Germinal center (tissue), 1 donor: ENCODE measurements at regions not wholly inside any gene's neighbourhood (a gene's known extent, or its start where the extent isn't known, plus 50 kb on each side); places are given as distances from the start of the nearest gene placed in this dataset.
"Not testable (repeated sequence)": the region's sequence is repeated elsewhere in the genome, so short reads cannot be mapped to it uniquely, and the experiment has no call there.

ENCODE experiments used
- DNase-seq: peaks from one replicate; pipeline ENCODE4 v3.0.0; 2012; ENCODE audit warnings: mixed read lengths, low spot score

DNA sequence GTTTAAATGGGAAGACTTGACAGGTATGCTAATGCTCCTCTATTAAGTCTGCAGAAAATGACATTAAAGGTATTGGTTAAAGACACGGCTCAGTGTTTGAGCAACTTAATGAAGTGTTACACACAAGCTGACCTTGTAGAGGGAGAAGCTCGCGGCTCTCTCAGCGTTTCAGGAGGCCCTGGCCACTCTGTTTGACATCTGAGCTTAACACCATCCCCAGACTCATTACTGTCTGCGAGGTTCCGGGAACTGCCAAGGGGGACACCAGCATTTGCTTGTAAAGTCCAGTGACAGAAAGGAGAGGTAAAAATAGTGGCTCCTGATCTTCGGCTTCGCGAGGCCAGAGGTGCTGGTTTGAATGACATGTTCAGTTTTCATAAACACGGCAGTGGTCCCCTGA, 540.7 kb upstream of the CADM1 start:
- no peak for DNase-seq

DNA sequence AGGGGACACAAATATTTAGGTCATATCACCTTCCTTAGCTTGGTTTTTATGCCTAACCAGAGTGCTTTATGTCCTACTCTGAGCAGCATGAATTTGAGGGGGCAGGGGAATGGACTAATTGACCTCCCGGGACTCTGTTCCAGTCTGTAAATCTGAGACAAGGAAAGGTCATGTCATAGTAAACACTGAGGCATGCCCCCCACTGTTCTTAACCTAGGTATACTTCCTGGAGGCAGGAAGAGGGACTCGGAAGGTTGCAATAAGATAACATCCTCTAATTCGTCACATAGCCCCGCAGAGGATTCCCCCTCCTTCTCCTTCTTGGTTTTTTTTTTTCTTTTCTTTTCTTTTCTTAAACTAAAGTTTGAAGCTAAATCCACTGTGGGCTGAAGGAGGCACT, 540.3 kb upstream of the CADM1 start:
- DNase-seq, result no peak

DNA sequence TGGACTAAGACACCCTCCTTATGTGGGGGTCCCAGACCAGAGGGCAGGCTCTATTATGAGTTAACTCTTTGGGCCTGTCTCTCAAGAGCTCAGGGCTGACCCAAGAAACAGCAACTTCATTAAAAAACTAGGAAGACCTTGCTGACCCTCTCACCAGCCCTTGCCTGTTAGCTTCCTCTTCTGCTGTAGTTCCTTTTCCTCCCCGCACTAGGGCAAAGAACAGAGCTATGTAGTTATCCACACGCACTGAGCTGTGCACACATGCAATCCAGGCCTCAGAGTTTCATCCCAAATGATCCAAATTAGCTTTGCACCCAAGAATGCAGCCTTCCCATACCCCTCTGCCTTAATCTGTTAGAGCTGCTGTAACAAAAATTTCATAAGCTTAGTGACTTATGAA, 539.6 kb upstream of the CADM1 start:
- no peak for DNase-seq

DNA sequence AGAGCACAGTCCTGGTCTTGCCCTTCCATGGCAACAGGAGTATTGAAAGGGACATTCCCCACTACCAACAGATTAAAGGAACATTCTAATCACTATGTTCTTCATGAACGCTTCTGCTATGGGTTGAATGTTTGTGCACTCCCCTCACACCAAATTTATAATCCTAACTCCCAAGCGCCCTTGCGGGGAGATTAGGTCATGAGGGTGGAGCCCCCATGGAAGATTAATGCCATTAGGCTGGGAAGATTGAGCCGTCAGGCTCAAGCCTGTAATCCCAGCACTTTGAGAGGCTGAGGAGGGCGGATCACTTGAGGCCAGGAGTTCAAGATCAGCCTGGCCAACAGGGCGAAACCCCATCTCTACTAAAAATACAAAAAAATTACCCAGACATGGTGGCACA, 538.8 kb upstream of the CADM1 start:
- not testable (repeated sequence) for DNase-seq

DNA sequence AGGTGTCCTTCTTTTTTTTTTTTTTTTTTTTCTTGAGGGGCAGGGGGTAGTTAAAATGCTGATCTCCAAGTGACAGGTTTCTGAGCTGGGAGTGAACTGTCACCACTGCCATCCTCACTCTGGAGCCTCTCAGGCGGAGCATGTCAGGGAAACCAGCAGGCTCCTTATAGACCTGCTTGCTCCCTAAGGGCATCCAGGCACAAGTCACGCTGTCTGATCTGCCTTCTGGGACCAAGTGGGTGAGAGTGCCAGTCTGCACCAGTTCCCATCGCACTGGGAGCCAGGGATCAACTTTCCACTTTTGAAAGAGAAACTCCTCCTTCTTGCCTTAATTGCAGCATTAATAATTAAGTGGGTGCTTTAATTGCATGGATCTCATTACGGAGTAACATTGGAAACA, 537.9 kb upstream of the CADM1 start:
- DNase-seq, result no peak

DNA sequence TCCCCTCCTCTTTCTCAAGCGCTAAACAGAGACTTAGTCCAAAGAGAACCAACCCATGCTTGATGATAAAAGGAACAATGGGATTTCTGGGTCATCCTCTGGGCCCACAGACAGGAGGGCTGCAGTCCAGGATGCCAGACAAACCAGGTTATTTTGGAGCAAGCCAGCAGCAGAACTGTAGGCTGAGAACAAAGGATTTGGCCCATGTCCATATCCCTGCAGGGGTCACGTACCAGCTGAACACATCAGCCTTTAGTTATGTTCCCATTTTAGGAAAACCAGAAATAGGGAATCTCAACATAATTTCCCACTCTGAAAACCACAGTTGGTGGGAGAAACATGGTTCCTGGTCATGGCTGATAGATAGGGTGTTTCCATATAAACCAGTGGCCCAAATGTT, 533.6 kb upstream of the CADM1 start:
- DNase-seq, result no peak

DNA sequence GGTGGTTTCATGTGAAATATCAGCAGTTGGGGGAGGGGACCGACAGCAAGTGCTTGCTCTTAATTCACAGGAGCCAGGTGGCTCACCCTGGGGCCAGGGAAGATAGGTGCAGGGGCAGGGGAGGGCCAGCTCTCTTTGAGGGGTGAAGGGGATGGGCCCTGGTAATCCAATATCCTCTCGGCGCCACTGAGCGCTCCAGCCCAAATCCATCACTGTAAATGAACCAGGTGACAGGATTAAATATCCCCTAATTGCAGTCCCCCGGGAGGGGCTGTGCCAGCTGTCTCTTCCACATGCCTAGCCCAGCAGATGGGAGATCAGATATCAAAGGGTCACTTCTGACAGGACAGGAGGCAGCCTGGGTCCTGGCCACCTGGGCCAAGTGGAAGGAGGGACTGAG, 531.8 kb upstream of the CADM1 start:
- no peak for DNase-seq

DNA sequence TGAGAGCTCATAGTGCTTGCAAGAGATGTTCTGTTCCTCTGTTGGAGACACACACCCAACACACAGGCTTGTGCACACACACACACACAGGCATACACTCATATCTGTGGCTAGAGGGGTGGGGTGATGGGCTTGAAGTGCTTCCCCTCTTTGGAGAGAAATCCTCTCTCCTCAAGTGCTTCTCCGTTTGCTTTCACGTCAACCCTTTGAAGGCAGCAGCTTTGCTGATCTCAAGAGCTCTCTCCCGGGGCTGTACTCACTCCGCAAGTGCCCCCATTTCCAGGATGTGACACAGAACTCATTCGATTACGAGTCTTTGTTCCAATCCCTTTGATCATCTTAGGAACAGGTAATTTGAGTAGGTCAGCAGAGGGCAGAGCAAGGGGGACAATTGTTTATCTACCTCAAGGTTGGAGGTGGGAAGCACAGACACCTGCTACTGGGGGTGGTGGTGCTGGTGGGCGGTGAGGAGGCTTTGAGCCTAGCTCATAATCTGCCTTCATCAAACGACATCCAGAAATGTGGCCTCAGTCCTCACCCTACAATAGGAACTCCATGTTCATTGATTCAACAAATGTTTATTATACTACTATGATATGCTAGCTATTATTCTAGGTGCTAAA, 529.8 kb upstream of the CADM1 start:
- DNase-seq, result no peak

DNA sequence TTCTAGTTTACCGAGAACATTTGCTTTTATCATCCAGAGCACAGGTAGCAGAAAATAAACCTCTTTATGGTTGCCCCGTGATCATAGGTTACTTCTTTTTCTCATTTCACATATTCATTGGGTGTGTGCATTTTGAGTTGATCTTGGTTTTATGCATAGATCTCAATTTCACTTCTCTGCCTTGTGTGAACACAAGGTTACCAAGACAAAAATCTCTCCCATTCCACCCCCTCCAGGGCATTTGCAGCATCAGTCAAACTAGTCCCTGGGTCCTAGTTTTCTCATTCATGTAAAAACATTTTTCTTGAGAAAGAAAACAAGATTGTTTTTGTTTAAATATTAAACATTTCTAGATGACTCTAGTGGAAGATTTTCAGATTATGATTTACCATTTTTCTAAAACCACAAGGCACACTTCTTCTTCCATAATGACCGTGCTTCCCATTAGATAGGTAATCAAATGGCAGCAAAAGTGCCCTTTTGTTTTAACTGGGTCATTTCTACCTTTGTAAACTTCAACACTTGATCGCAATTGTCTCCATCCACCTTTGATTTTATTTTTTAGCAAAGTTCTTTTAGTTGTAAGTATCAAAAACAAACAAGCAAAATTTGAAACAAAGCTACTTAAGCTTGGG, 526.6 kb upstream of the CADM1 start:
- no peak for DNase-seq

DNA sequence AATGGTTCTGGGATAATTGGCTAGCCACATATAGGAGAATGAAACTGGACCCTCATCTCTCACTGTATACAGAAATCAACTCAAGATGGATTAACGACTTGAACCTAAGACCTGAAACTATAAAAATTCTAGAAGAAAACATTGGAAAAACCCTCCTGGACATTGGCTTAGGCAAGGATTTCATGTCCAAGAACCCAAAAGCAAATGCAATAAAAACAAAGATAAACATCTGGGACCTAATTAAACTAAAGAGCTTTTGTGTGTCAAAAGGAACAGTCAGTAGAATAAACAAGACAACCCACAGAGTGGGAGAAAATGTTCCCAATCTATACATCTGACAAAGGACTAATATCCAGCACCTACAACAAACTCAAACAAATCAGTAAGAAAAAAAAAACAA, 524.3 kb upstream of the CADM1 start:
- not testable (repeated sequence) for DNase-seq

DNA sequence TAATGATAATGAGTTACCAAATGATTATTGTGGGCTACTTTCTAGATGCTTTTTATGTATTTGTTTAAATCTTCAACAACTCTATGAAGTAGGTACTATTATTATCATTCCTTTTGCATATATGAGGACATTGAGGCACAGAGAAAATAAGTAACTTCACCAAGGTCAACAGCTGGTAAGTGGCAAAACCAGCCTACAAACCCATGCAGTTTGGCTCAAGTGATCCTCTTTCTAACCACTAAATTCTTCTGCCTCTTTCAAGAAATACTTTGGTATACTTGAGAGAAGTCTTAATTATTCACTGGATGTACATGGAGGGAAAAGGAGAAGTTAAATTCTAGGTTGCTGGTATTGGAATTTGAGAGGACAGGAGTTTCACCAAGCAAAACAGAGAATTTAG, 495.2 kb upstream of the CADM1 start:
- no peak for DNase-seq

DNA sequence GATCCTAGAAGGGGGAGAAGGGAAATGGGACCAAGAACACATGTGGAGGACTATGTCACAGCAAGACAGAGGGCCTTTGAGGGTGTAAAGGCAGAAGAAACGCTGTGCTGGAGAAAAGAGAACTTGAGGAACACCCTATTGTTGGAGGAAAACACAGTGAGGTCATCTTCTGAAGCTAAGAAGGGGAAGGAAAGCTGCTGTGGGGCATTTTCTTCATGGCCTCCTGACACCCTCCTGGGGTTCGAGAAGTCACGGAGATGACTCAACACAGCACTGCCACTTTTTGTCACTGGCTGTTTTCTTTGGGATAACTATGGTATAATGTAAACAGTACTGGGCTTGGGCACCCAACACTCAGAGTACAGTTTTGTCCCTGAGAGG, 492.6 kb upstream of the CADM1 start:
- DNase-seq, result no peak

DNA sequence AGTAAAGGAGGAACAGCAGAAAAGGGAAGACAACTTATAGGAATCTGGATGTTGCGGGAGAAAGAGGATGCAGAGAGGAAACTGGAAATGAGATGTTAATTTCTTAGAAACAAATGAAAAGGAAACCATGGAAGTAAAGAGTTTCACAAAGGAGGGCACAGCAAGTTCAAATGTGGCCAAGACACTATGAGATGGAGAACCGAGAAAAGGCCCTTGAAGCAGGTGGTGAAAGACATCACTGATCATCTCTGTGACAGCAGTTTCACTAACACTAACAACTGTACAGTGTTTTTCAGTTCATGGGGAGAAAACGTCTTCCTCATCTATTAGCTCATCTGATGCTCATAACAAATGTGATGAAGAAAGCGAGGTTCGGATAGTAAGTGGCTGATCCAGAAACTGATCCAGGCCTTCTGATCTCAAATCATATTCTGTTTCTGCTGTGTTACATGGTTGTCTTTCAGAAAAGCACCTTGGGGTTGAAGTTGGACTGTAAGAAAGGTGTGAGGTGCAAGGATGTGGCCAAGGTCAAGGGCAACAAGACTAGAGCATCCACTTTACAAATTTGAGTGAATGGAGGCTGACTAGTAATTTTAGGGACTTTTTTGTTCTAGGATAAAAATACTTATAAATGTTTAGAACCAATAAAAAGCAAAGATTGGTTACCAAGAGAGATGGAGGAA, 492.1 kb upstream of the CADM1 start:
- no peak for DNase-seq

DNA sequence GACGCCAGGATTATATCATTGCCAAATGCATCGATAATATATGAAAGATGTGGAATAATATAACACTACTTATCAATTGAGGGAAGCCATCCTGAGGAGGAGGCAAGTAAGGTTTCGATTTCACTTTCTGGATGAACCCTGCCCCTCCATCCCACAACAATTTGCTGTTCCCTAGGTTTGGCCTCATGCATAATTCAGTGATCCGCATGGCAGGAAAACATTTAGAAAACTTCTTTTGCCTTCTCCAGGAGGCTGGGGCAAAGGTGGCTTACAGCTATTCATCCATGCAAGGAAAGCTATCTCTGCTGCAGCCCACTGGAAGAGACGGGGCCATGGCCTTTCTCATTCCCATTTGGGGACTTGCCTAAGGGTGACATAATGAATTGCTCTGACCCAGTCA, 489.4 kb upstream of the CADM1 start:
- DNase-seq, result no peak

DNA sequence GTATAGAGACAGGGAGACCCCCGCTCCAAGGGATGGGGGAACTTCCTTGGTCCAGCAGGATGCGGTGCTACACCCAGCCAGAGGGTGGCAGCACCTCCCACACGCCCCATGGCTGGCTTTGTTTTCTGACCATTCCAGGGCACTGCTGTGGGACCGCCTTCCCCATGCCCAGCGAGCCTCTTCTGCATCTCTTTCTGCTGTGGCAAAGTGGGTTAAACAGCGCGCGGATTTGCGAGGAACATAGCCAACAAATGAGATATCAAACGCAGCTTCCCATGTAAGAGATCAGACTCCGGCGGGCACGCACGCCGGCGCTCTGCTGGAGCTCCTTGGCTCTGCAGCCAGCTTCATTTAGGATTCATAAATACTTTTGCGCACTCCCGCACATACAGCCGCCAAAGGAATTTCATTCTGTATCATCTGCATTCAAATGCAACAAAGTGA, 485.8 kb upstream of the CADM1 start:
- peak; percentile 35 for DNase-seq

DNA sequence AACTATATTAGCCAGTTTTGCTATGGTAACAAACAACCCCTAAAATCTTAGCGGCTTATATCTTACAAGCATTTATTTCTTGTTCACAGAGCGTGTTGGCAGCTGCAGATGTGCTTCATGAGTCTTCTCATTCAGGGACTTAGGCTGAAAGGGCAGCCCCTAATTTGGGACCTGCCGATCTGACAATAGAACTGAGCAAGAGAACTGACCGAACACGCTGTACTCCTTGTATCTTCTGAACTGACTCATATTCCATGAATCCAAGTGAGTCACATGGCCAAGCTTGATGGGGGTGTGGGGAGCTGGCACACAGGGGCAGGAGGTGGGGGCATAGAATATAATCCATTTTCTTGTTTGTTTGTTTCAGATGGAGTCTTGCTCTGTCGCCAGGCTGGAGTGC, 481.7 kb upstream of the CADM1 start:
- no peak for DNase-seq

DNA sequence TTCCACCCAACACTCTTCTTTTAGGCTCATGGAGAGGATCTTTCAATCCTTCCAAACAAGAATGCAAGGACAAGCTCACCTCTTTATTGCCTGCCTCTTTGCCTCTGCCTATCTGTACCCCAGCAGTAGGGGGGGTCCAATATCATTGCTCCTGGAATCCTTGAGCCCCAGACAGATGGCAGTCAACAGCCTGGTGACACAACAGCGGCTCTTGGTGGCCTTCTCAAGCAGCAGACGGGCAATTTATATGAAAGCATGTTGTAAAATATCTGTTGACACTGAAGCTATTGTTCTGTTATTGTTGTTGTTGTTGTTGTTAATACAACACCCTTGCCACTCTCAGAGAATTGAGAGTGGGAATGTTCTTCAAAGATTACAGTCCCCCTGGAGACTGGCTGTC, 480.0 kb upstream of the CADM1 start:
- DNase-seq, result no peak

DNA sequence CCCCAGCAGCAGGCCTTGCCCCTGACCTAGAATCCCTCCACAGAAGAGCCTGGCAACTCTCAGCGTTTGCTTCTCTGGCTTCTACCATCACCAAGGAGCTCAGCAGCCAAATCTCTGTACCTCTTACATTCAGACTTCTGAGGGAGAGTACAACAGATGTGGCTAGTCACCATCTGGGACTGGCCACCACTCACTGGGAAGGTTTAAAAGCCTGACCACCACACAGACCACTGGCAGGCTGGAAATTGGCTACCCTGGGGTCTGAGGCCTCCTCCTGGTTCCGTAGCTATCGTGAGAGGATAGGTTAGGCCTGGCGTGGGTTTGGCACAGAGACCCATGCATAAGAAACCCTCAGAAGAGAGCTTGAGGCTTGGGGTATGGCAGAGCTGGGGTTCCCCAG, 478.5 kb upstream of the CADM1 start:
- DNase-seq, result no peak

DNA sequence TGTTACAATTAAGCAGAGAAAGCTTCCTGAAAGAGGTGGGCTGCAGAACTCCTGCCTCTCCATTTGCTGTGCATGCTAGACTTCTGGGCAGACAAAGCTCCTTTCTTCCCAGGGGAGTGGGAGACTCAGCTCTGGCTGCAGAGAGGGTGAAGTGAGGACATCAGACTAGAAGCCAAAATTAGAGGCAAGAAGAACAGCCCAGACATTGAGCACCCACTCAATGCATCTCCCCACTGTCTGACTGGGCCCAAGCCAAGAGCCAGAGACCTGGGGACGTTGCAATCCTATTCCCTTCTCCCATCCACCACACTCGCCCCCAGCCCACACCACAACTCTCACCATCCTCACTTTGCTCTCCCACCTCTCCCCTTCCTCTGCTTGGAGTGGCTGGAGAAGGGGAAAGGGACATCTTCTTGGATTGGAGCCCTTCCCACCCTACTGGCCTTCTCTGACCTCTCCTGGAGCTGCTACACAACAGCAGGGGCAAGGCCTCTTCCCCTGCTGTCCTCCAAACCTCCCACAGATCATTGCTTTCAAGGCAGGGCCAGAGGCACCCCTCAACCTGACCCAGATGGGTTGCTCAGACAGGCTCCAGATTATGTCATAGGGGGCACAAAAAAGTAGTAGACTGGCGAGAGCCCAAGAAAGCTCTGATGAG, 477.7 kb upstream of the CADM1 start:
- no peak for DNase-seq

DNA sequence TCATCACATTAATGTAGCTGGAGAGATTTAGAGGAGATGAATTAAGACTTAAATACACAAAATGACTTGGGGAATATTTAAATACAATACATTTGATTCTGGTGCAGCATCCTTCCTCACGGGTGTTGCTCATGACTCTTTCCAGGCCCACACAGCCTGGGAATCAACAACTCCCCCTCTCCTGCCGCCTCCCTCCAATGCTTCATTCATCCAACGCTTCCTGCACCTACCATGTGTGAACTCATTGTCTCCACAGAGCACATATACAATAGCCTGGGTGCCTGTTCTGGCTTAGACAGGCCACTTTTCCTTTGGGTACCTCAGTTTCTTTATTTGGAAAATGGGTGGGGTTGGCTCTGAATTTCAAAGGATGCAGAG, 476.9 kb upstream of the CADM1 start:
- no peak for DNase-seq

DNA sequence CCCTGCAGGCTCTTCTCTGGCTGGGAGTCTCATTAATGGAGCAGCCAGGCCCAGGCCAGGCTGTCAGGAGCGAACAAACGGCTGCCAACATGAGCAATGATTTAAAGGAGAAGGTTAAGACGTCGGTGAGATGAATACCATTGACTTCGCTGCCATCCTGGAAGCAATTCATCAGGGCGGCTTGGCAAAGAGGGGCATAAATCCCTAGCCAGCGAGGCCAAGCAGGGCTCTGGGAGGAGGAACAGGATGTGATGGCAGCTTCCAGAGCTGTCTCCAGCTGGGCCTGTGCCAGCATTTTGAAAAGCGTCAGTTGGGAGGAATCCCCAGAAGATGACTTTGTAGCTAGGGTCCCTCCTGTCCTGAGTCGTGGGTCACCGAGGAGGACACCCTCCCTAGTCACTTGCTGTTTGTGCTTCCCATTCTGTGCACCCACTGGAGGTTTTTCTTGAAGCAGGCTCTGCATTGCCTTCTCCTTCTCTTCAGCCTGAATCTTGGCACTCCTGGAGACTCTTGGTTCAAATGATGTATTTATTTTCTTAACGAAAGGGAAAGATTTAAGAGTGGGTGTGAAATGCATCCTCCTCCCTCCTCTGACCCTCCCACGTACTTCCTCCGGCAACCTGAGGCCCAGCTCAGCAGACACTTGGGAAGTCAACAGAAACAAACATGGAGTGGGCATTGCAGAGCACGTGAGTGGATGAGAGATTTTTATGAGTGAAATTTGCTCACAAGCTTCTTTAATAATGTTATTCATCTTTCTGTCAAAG, 476.3 kb upstream of the CADM1 start:
- DNase-seq, result no peak

DNA sequence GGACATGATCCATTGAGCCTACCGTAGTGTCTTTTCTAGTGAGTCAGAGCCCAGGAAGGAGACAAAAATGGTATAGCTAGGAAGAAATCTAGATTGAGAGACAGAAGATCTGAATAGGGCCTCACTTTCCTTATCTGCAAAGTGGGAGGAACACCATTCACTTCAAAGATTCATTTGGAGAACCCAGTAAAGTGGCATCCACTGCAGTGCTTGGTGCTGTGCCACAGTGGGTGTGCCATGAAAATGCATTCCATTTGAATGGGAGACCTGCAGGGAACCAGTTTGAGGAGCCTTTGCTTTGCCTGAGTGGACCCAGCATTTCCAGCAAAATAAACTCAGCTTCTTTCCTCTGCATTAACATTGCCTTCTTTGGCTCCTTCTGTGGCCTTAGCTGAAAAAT, 470.5 kb upstream of the CADM1 start:
- DNase-seq, result no peak

DNA sequence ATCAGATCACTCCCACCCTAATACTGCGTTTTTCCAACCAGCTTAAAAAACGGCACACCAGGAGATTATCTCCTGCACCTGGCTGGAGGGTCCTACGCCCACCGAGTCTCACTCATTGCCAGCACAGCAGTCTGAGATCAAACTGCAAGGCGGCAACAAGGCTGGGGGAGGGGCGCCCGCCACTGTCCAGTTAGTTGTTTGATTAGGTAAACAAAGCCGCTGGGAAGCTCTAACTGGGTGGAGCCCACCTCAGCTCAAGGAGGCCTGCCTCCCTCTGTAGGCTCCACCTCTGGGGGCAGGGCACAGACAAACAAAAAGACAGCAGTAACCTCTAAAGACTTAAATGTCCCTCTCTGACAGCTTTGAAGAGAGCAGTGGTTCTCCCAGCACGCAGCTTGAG, 463.0 kb upstream of the CADM1 start:
- DNase-seq, result not testable (repeated sequence)
